ENCODE measurements at regions not wholly inside any gene's neighbourhood (a gene's known extent, or its start where the extent isn't known, plus 50 kb on each side); places are given as distances from the start of the nearest gene placed in this dataset.

DNA sequence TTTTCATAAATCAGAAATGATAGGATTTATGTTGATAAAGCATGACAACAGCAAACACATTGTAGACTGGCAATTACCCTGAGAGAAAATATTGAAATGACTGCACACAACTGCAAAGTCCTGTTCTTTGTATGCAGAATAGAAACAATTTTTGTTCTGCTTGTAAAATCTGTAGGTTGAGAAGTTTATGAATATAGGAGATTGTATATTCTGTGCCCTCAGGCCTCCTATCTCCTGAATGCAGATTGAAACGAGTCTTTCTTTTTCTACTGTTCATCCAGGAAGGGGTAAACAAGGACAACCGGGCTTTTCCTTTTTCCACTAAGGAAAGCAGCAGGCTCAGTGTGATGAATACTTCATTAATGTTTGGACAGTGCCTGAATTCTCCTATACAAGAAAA is 95.0 kb upstream of the HAPLN1 start:
- no peaks in the 10 kb centered on the region for H3K9me3 ChIP-seq (ENCODE audit: control insufficient read depth, insufficient read depth, low read depth, low read length)
- H3K27ac ChIP-seq (ENCODE audit: extremely low read depth, low read depth, low read length): no peak overlapping the region
- no peak overlapping the region for H3K4me3 ChIP-seq (ENCODE audit: low read depth, low read length)
- ChIA-PET CTCF (no interaction called here), POLR2A (no interaction called here)
- no peaks in the 10 kb centered on the region for H3K36me3 ChIP-seq (ENCODE audit: control insufficient read depth in 2 of 2, insufficient read depth in 1 of 2, low read length in 2 of 2)
- TF ChIP-seq ZNF133 (tag by site-specific recombination; IDR thresholded peaks at IDR 0.05): no peak
- no peak for TF ChIP-seq ZNF707 (tag by site-specific recombination; IDR thresholded peaks at IDR 0.05)
- TF ChIP-seq, protein P1, sequence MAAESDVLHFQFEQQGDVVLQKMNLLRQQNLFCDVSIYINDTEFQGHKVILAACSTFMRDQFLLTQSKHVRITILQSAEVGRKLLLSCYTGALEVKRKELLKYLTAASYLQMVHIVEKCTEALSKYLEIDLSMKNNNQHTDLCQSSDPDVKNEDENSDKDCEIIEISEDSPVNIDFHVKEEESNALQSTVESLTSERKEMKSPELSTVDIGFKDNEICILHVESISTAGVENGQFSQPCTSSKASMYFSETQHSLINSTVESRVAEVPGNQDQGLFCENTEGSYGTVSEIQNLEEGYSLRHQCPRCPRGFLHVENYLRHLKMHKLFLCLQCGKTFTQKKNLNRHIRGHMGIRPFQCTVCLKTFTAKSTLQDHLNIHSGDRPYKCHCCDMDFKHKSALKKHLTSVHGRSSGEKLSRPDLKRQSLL (tag by site-specific recombination; IDR thresholded peaks at IDR 0.05): no peak
- TF ChIP-seq ZNF426 (tag by site-specific recombination; IDR thresholded peaks at IDR 0.05): no peak
- TF ChIP-seq ZNF529 (tag by site-specific recombination; IDR thresholded peaks at IDR 0.05; ENCODE audit: insufficient replicate concordance): no peak
- TF ChIP-seq GLIS1 (tag by site-specific recombination; IDR thresholded peaks at IDR 0.05): no peak
- no peak for TF ChIP-seq ZFP37 (tag by site-specific recombination; IDR thresholded peaks at IDR 0.05)
- no peak for TF ChIP-seq ZNF610 (tag by site-specific recombination; IDR thresholded peaks at IDR 0.05; ENCODE audit: borderline replicate concordance)
- TF ChIP-seq ZNF645 (tag by site-specific recombination; IDR thresholded peaks at IDR 0.05): no peak
- TF ChIP-seq ZNF777 (tag by site-specific recombination; IDR thresholded peaks at IDR 0.05; ENCODE audit: borderline replicate concordance): no peak
- no peak for TF ChIP-seq ZNF792 (tag by site-specific recombination; IDR thresholded peaks at IDR 0.05)
- TF ChIP-seq WT1 (tag by site-specific recombination; IDR thresholded peaks at IDR 0.05): no peak
- TF ChIP-seq TCF7L2 (IDR thresholded peaks at IDR 0.05; ENCODE audit: borderline replicate concordance, low read depth, low read length): no peak
- TF ChIP-seq ZNF549 (tag by site-specific recombination; IDR thresholded peaks at IDR 0.05): no peak
- TF ChIP-seq KLF8 (tag by site-specific recombination; IDR thresholded peaks at IDR 0.05): no peak
- H3K4me1 ChIP-seq (ENCODE audit: control insufficient read depth, insufficient read depth, low read length): no peaks in the 10 kb centered on the region

- no peak overlapping the region for H3K27ac ChIP-seq (ENCODE audit: extremely low read depth, low read depth, low read length)
- no peaks in the 10 kb centered on the region for H3K9me3 ChIP-seq (ENCODE audit: control insufficient read depth, insufficient read depth, low read depth, low read length)
- ChIA-PET POLR2A (no interaction called here), CTCF (no interaction called here)
- H3K36me3 ChIP-seq (ENCODE audit: control insufficient read depth in 2 of 2, insufficient read depth in 1 of 2, low read length in 2 of 2): no peaks in the 10 kb centered on the region
- H3K4me1 ChIP-seq (ENCODE audit: control insufficient read depth, insufficient read depth, low read length): no peaks in the 10 kb centered on the region
- TF ChIP-seq, protein P2, sequence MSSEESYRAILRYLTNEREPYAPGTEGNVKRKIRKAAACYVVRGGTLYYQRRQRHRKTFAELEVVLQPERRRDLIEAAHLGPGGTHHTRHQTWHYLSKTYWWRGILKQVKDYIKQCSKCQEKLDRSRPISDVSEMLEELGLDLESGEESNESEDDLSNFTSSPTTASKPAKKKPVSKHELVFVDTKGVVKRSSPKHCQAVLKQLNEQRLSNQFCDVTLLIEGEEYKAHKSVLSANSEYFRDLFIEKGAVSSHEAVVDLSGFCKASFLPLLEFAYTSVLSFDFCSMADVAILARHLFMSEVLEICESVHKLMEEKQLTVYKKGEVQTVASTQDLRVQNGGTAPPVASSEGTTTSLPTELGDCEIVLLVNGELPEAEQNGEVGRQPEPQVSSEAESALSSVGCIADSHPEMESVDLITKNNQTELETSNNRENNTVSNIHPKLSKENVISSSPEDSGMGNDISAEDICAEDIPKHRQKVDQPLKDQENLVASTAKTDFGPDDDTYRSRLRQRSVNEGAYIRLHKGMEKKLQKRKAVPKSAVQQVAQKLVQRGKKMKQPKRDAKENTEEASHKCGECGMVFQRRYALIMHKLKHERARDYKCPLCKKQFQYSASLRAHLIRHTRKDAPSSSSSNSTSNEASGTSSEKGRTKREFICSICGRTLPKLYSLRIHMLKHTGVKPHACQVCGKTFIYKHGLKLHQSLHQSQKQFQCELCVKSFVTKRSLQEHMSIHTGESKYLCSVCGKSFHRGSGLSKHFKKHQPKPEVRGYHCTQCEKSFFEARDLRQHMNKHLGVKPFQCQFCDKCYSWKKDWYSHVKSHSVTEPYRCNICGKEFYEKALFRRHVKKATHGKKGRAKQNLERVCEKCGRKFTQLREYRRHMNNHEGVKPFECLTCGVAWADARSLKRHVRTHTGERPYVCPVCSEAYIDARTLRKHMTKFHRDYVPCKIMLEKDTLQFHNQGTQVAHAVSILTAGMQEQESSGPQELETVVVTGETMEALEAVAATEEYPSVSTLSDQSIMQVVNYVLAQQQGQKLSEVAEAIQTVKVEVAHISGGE (tag by site-specific recombination; conservative IDR thresholded peaks at IDR 0.05; ENCODE audit: low read depth): no peak
- no peak for TF ChIP-seq ZSCAN23 (tag by site-specific recombination; IDR thresholded peaks at IDR 0.05)
- no peak for TF ChIP-seq ZNF10 (tag by site-specific recombination; IDR thresholded peaks at IDR 0.05)
- no peak for TF ChIP-seq BCL6B (tag by site-specific recombination; IDR thresholded peaks at IDR 0.05)
- TF ChIP-seq ZNF16 (tag by site-specific recombination; IDR thresholded peaks at IDR 0.05; ENCODE audit: low read depth): no peak
- no peak for TF ChIP-seq ZNF175 (tag by site-specific recombination; IDR thresholded peaks at IDR 0.05)
- TF ChIP-seq KLF1 (tag by site-specific recombination; IDR thresholded peaks at IDR 0.05): no peak
- TF ChIP-seq ZNF174 (tag by site-specific recombination; IDR thresholded peaks at IDR 0.05): no peak
- TF ChIP-seq ZNF473 (tag by site-specific recombination; IDR thresholded peaks at IDR 0.05): no peak
- no peak for TF ChIP-seq ZNF610 (tag by site-specific recombination; IDR thresholded peaks at IDR 0.05; ENCODE audit: borderline replicate concordance)
- no peak for TF ChIP-seq ZNF664 (tag by site-specific recombination; IDR thresholded peaks at IDR 0.05)
- TF ChIP-seq KLF16 (tag by site-specific recombination; IDR thresholded peaks at IDR 0.05): no peak
- no peak for TF ChIP-seq ZNF354C (tag by site-specific recombination; IDR thresholded peaks at IDR 0.05; ENCODE audit: borderline replicate concordance, low read depth)
- H3K4me3 ChIP-seq (ENCODE audit: low read depth, low read length): no peak overlapping the region
Observed at GRCh38 chr5:83810511-83810910, 89.9 kb upstream of the HAPLN1 start.
